Muscle of back (tissue), 3 donors: ENCODE measurements at regions not wholly inside any gene's neighbourhood (a gene's known extent, or its start where the extent isn't known, plus 50 kb on each side); places are given as distances from the start of the nearest gene placed in this dataset.
"Not testable (repeated sequence)": the region's sequence is repeated elsewhere in the genome, so short reads cannot be mapped to it uniquely, and the experiment has no call there.

Source experiments
- DNase-seq, 3 donors: peaks; one replicate each; pipeline versions ENCODE4 v3.0.0 to v3.0.0-alpha.2; 2013

DNA sequence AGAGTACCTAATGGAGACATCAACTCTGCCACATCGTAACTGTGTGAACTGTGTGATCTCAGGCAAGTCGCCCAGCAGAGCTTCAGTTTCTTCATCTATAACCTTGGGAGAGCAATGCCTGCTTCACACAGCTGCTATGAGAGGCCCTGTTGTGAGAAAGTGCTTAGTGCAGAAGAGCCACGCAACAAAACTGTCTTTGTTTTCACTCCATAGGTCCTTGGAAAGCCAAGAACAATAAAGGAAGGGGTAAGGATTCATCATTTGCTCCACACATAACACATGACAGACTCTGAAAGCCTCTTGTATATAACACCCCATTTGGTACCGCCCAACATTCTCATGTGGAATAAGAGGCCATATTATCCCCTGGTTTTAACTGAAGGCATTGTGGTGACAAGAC is 231.9 kb upstream of the ISX start:
- DNase-seq, result no peak

DNA sequence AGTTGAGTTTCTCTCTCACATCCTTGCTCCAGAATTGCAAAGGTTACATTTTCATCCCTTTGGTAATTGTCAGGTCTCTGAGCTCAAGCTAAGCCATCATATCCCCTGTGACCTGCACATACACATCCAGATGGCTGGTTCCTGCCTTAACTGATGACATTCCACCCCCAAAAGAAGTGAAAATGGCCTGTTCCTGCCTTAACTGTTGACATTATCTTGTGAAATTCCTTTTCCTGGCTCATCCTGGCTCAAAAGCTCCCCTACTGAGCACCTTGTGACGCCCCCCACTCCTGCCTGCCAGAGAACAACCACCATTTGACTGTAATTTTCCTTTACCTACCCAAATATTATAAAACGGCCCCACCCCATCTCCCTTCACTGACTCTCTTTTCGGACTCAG is 231.4 kb upstream of the ISX start:
- not testable (repeated sequence) for DNase-seq

DNA sequence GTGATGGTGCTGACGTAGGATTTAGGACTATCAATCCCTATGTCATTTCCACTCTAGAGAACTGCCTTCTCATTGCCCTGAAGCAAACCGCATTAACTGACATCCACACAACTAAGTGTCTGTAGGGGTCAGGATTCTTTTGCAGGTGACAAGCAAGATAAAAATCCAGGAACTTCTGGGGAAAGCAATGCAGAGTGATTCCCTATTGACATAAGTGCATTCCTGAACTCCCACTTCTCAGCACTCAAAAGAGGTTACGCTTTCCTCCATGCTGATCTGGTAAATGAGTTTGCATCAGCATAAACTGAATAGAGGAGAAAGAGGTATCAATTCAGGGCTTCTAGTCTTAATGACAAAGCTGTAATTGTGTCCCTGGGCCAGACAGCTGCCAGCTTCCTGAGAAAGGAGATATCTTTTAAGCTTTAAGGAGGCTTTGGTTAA is 224.6 kb upstream of the ISX start:
- peak in 1 of 3 donors; percentile 33 for DNase-seq

DNA sequence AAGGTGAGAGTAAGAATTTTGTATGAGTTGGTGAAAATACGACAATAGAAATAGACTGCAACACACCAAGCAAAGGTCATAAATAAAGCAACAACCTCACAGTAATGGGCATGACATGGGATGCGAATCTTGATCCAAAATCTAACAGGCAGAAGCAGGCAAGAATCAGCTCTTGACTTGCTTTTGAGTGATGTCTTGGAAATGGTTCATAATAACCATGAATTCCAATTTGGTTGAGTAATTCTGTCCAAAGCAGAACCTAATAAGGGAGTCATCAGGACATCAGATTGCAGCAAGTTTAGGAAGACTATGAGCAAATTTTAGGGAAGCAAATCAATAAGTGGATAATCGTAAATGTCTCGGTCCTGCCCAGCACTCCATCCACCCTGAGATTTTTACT is 224.0 kb upstream of the ISX start:
- no peak for DNase-seq

DNA sequence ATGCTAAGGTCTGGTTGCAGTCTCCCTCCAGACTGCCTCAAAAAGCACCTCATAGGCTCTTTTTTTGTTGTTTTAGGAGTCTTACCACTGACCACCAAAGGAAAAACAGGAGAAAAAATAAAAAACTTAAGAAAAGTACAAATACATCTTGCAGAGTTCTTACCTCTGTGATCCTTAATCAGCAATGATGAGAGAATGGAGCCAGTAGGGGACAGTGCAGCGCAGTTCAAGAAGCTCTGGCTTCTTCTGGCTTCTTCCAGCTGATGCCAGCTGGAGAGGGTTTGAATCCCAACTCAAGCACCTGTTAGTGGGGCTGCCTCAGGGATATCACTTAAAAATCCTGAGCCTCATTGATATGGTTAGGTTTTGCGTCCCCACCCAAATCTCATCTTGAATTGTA is 223.3 kb upstream of the ISX start:
- DNase-seq, result no peak

DNA sequence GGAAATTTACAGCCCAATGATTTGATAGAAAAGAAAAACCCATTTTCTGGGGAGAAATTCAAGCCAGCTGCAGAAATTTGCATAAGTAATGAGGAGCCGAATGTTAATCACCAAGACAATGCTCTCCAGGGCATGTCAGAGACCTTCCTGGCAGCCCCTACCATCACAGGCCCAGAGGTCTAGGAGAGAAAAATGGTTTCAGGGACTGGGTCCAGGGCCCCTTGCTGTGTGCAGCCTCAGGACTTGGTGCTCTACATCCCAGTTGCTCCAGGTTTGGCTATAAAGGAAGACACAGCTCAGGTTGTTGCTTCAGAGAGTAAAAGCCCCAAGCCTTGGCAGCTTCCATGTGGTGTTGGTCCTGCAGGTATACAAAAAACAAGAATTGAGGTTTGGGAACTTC is 222.2 kb upstream of the ISX start:
- not testable (repeated sequence) for DNase-seq

DNA sequence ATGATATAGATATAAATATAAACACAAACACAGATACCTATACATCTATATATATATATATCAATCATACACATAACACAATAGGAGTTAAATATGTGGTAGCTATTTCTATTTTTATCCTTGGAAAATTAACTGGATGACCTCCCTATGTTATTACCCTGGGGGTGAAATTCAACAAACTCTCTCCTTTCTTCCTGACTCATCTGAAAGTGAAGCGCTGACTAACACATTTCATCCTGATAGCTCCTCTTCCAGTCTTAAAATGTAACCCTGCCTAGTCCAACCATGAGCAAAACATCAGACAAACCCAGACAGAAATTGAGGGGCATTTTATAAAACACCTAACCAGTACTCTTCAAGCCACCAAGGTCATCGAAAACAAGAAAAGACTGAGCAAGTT is 220.6 kb upstream of the ISX start:
- no peak for DNase-seq

DNA sequence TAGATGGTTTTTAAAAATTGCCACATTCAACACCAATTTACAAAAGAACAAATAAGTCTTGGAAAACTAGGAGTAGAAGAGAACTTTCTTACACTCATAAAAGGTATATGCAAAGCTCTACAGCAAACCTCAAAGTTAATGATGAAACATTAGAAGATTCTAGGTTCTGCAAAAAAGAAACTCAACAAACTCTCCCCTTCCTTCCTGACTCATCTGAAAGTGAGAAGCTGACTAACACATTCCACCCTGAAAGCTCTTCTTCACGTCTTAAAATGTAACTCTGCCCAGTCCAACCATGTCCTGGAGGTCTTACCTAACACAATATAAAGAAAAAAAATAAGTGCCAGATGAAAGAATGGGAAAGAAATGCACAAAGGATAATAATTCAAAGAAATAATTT is 218.9 kb upstream of the ISX start:
- peak in 1 of 3 donors; percentile 48 for DNase-seq

DNA sequence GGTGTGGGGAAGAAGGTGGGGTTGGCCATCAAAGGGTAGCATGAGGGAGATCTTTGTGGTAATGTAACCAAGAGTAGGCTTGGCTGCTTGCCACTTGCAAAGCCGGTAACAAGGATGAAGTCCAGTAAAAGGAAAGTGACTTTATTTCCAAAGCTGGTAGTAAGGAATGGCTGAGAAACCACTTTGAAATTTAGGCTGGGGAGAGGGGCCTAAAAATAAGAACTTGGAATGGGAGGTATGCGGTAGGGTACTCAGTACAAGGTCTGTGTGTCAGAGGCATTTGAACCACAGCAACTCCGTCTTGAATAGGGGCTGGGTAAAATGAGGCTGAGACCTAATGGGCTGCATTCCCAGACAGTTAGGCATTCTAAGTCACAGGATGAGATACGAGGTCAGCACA is 216.0 kb upstream of the ISX start:
- DNase-seq, result peak in 1 of 3 donors; percentile 62

DNA sequence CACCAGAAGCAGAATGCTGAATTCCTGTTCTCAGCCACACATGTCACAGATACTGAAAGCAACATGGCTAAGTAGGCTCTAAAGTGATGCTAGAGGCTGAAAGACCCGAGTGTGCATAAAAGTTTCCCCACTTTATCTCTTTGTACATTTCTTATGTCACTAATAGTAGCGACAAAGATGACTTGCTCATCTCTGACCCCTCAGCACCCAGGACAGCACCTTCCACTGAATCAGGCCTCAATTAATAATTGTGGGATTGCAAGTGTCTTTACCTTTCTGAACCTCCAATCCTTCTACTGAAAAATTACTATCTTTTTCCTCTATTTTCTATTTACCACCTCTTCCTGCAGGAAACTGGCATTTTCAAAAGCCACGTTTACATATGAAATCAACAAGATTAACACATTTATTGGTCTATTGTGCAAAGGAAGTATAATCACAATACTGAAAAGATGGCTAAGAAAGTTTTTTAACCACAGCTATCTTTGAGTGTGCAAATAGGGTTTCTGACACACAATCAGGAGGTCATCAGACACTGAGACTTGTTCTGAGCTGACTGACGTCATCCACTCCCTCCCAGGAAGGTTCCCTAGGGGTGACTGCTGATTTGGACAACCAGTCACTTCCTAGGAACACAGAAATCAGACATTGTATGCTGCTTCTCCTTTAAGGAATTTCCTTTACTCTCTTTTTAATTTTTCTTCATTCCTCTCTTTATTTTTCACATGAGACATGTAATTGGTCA is 213.9 kb upstream of the ISX start:
- no peak for DNase-seq

DNA sequence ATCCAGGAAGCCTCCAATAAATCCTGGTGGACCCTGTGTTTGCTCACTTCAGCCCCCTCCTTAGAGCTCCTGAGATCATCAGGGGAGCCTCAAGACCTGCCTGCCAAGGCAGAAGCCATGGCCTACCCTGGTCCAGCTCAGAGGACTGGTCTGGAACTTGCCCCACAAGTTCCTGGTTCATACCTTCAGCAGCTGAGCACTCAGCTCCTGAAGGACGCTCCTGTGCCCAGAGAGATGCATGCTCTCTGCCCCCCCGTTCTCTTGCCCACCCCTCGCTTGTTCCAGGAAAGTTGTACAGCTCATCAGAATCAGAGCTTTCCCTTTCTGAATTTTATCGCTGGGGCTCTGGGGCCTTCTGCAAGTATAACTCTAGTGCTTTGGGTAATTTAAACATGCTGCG is 210.5 kb upstream of the ISX start:
- DNase-seq, result no peak

DNA sequence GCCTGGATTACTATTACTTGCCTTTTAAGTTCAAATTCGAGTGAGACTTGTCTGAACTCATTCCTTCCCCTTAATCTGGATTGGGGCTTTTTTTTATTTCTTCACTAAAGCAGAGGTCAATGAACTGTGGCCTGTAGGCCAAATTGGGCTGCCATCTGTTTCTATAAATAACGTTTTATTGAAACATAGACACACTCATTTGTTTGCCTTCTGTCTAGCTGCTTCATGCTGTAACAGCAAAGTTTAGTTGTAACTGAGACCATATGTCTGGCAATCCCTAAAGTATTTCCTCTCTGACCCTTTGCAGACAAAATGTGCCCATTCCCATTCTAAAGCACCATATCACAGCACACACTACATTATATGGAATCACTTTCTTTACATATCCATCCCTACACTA is 207.9 kb upstream of the ISX start:
- DNase-seq, result no peak

DNA sequence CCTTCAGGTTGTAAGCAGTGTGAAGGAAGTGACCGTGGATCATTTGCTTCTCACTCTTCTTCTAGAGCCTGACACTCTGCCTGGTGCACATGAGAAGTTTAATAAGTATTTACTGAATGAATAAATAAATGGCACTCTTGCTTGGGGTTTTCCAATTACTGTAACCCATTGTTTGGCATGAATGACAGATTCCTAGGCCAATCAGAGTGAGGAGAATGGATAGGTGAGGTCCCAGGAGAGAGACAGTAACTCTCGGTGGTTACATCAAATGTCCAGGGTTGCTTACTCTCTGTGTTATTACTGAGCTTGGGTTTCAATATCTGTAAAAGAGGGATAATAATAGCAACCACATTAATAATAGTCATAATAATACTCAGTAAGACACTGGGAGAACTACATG is 204.2 kb upstream of the ISX start:
- no peak for DNase-seq

DNA sequence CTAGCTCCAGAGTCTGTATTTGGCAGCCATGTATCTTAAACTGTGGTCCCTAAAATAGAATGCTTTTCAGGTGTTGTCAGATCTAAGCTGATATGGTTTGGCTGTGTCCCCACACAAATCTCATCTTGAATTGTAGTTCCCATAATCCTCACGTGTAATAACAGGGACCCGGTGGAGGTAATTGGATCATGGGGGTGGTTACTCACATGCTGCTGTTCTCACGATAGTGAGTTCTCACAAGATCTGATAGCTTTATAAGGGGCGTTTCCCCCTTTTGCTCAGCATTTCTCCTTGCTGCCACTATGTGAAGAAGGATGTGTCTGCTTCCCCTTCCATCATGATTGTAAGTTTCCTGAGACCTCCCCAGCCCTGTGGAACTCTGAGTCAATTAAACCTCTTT is 199.9 kb upstream of the ISX start:
- DNase-seq, result no peak

DNA sequence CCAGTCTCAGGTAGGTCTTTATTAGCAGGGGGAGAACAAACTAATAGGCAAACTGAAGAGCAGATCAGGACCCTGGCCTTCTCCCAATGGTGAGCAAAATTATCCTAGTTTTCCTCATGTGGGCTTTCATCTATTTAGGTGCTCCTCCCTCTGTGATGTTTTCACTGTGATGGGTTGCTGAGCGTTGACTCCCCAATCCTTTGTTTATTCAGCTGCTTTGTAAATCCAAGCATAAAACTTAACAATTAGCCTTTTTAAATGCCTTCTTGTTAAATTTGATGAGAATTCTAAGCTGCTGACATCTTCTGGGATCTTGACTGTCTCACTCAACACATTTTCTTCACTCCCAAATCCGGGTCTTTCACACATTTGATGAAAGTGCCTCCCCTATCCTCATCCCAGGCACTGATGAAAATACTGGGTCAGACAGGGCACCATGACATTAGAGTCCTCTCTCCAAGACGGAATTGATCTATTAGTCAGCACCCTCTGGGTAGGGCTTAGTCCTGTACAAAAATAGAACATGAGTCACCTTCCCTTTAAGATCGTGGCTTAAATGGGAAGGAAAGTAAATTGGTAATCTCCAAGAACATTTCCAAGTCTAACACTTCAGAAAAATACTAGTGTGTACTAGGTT is 199.3 kb upstream of the ISX start:
- DNase-seq, result peak in 1 of 3 donors; percentile 60

DNA sequence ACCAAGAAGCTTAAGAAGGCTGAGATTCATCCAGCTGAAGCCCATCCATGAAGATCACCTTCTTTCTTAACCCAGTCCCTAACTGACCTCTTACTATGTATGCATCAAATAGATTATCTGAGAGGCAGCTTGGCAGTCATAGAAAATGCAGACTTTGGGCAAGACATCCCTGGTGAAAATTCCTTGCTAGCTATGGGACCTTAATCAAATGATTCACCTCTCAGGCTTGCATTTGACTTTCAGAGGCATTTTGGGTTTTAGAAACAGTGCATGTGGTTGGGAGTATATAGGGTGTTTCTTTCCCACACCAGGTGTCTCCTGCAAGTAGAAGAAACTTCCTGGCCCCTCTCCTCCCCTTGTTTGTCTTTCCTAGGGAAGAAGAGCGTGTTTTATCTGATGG is 188.5 kb upstream of the ISX start:
- DNase-seq, result peak in 1 of 3 donors; percentile 53

DNA sequence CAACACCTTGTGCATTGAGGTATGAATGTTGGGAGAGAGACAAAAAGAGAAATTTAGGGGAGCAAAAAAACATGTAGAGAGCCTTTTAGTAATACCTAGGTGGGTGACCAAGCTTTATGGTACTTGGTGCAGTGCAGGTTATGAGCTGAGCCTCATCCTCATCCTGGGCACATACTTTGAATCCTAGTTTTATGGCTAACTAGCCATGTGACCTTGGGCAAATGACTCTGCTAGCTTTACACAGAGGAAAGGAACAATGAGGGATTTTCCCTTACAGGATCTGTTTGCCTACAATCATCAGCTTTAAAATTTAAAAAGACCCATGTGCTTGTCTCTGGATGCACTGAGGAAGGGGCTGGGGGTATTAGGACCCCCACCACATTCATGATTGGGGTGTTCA is 187.8 kb upstream of the ISX start:
- no peak for DNase-seq

DNA sequence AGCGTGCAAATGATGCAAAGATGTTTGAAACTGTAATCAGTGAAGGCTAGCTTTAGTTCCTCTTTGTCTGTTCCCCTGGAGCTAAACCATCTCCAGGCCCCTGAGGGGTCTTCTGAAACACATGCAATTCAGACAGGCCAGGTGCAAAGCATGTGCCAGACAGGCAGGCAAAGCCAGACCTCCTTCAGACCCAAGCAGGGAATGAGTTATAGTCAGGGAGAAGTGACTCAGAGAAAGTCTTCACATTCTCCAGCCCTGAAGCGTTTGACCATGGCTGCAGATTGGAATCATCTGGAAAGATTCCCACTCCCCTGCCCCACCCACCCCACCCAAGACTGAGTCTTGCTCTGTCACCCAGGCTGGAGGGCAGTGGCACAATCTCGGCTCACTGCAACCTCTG is 187.0 kb upstream of the ISX start:
- DNase-seq, result peak in 1 of 3 donors; percentile 65

DNA sequence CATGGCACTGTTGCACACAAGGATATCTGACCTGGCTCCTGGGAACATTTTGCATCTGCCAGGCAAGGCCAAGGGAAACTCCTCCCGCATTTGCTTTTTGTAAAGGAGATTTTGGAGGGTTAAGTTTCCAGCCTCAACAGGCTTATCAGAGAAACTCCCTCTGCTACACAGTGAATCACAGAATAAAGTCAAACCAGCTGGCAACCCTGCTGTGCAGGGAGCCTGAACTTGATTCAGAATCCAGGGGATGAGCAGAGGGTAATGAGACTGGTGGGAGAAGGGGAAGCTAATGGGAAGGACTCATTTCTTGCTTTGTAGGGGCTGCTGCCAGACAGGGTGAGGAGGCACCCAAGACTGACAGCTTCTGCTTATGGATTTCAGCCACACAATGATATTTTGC is 185.3 kb upstream of the ISX start:
- no peak for DNase-seq

DNA sequence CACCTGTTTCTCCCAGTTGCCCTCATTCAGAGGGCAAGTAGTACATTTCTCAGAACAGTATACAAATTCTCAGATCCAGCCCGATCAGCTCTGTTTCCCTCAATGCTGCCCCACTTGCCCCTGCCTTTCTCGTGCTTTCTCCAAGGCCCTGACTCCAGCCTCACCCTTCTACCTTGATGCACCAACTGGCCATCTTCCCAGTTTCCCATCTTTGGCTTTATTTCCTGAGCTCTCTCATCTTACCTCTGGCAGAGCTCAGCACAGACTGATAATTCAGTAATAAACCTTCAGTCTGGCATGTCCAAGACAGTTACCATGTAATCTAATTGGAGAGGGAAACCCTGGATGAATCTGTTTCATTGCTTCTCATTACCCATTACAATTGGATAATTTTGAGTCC is 184.5 kb upstream of the ISX start:
- no peak for DNase-seq

DNA sequence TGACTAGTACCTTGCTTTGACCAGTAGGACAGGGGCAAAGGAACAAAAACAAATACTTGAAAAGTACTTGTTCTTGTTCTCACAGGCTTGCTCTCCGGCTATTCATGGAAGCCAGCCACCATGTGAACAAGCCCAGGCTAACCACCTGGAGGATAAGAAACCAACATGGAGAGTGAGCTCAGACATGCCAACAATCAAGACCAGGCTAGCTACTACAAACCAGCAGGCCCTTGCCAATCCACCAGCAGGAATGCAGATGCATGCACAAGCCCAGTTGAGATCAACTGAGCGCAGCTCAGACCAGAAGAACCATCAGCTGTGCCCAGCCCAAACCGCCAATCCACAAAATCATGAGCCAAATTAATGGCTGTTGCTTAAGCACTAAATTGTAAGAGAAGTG is 180.1 kb upstream of the ISX start:
- no peak for DNase-seq

DNA sequence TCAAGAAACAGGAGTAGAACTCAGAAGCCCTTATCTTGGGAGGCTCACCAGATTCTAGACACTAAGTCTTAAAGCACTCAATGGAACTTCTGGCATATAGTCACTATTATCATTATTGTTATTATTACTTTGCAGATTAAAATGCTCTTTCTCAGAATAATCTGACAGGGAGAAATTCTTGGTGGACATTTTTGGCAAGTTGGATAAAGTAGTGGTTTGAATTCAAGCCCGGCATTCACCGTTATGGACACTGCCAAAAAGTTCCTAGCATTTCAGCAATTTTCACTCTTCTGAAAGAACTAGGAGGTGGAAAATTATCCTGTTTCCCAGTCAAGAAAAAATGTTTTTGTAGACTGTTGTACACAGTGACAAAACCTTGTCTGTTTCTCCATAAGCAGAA is 179.6 kb upstream of the ISX start:
- DNase-seq, result peak in 1 of 3 donors; percentile 23

DNA sequence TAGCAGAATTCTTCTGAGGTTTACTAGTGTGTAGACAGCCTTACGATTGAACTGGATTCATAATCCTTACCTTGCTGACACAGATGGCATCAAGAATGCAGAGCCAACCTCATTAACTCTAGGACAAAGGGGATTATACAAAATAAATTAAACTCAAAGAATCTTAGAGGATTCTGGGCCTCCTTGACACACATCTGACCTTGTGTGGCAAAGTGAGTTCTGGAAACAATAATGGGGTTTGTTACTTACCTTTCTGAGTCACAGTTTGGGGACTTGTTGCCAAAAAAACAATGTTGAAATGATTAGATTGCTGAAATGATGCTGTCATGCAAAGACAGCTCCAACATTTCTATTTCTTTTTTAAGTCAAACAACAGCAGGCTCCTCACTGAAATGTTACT is 179.1 kb upstream of the ISX start:
- peak in 1 of 3 donors; percentile 20 for DNase-seq

DNA sequence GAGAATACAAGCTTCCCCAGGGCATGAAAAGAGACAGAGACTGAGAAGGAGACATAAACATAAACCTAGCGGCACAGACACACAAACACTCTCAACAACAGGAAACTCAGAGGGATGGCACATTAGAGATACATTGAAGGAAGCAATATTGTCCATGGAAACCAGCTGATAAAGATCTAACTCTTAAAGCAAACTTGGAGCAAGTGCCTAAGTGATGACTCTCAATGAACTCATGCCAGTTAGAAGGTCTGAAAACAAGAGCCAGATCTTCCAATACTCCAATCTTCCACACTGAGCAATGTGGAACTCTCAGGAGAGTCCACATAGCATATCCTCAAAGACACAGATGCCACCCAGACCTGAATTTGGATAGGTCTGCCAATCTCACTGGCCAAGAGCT is 168.8 kb upstream of the ISX start:
- DNase-seq, result no peak
